CD4-positive, CD25-positive, alpha-beta regulatory T cell (primary cell): ENCODE measurements at regions not wholly inside any gene's neighbourhood (a gene's known extent, or its start where the extent isn't known, plus 50 kb on each side); places are given as distances from the start of the nearest gene placed in this dataset.

Experiments used
- ATAC-seq, 2 donors: fragments of 150-1000 bp; cut with Tn5 transposase; one replicate each; pipeline ENCODE4 v1.10.0; 2021; ENCODE audit warnings: low read depth in 2 of 2, moderate number of reproducible peaks in 2 of 2, moderate library complexity in 1 of 2
- DNase-seq, 3 donors: peaks; one replicate each; pipeline versions ENCODE4 v3.0.0 to v3.0.0-alpha.2; 2012 to 2022; ENCODE audit warnings: mixed read lengths in 1 of 3
- H3K27ac ChIP-seq: one replicate; pipeline ENCODE4 v1.7.0; 2013; ENCODE audit warnings: mild to moderate bottlenecking, low read length; ENCODE audit not compliant: insufficient read depth, poor library complexity, severe bottlenecking
- H3K27me3 ChIP-seq: one replicate; pipeline ENCODE4 v1.7.0; 2013; ENCODE audit warnings: low read length; ENCODE audit not compliant: control insufficient read depth, insufficient read depth
- H3K36me3 ChIP-seq: one replicate; pipeline ENCODE4 v1.7.0; 2013; ENCODE audit warnings: mild to moderate bottlenecking, low read length, moderate library complexity; ENCODE audit not compliant: control insufficient read depth, insufficient read depth
- H3K4me1 ChIP-seq: 2 replicates; pipeline ENCODE4 v1.7.0; 2013; ENCODE audit warnings: mild to moderate bottlenecking, low read length; ENCODE audit not compliant: insufficient read depth, control insufficient read depth, poor library complexity, severe bottlenecking
- H3K4me3 ChIP-seq: one replicate; pipeline ENCODE4 v1.7.0; 2013; ENCODE audit warnings: low read depth, mild to moderate bottlenecking, low read length, moderate library complexity
- H3K9me3 ChIP-seq, 2 experiments: 1 replicate in 1 of 2; 2 replicates in 1 of 2; pipeline ENCODE4 v1.7.0; 2013; ENCODE audit warnings: low read length in 2 of 2, mild to moderate bottlenecking in 1 of 2, moderate library complexity in 1 of 2; ENCODE audit not compliant: control insufficient read depth in 2 of 2
- H3K27ac Mint-ChIP-seq, 3 donors: one replicate each; pipeline ENCODE4 v1.8.0; 2020 to 2022; ENCODE audit warnings: mild to moderate bottlenecking in 3 of 3, mixed read lengths in 3 of 3, moderate library complexity in 2 of 3
- H3K27me3 Mint-ChIP-seq: one replicate; pipeline ENCODE4 v1.8.0; 2022; ENCODE audit warnings: mild to moderate bottlenecking, mixed read lengths
- H3K36me3 Mint-ChIP-seq: one replicate; pipeline ENCODE4 v1.8.0; 2020; ENCODE audit warnings: mixed read lengths
- H3K4me1 Mint-ChIP-seq, 4 donors: one replicate each; pipeline ENCODE4 v1.8.0; 2020 to 2022; ENCODE audit warnings: mixed read lengths in 4 of 4, mild to moderate bottlenecking in 1 of 4
- H3K4me3 Mint-ChIP-seq, 4 donors: one replicate each; pipeline ENCODE4 v1.8.0; 2020 to 2022; ENCODE audit warnings: mild to moderate bottlenecking in 4 of 4, mixed read lengths in 4 of 4, moderate library complexity in 3 of 4
- H3K9me3 Mint-ChIP-seq, 7 donors: one replicate each; pipeline ENCODE4 v1.8.0; 2020 to 2022; ENCODE audit warnings: mixed read lengths in 7 of 7, mild to moderate bottlenecking in 3 of 7, moderate library complexity in 2 of 7

DNA sequence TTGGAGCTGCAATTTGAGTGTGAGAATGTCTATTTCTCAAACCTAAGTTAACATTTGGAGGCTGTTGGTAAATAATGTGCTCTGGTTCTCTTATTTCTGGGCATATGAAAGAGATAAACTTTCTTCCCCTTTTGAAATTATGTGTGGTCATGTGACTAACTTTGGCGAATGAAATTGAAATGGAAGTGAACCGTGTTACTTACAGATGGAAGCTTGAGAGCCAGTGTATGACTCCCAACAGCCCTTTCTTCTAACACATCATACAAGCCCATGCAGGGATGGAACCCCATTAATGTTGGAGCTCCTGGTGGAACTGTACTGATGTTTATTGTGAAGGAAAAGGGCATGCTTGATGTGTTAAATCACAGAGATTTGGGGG is 725.8 kb downstream of the TSN start:
- H3K9me3 Mint-ChIP-seq: peaks cover 0 to 6% (median 3%) of the 10 kb centered on the region in 7 donors
- no peak for ATAC-seq
- no peaks in the 10 kb centered on the region for H3K9me3 ChIP-seq
- H3K4me1 ChIP-seq: no peaks in the 10 kb centered on the region
- no peak overlapping the region for H3K4me3 Mint-ChIP-seq
- no peaks in the 10 kb centered on the region for H3K36me3 ChIP-seq
- H3K27ac ChIP-seq: no peak overlapping the region
- no peak for DNase-seq
- no peaks in the 10 kb centered on the region for H3K4me1 Mint-ChIP-seq
- H3K4me3 ChIP-seq: no peak overlapping the region
- no peaks in the 10 kb centered on the region for H3K36me3 Mint-ChIP-seq
- H3K27me3 ChIP-seq: no peaks in the 10 kb centered on the region
- no peak overlapping the region for H3K27ac Mint-ChIP-seq
- no peaks in the 10 kb centered on the region for H3K27me3 Mint-ChIP-seq

DNA sequence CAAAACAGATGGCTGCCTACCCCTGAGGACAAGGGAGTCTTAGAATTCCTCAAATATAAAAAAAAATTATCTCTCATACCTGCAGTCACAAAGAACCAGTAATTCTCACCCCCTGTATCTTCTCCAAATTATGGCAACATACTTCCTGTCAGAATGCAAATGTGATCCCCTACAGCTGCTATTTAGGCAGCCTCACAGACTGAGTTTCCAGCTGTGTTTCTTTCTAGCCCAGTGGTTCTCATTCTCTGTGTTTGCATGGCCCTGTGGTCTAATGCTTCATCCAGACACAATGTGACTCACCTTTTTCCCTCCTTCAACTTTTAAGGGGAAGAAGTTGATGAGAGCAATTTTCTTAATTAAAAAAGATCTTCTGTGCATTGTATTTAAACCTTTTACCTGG is 726.3 kb downstream of the TSN start:
- no peak overlapping the region for H3K27ac Mint-ChIP-seq
- no peak for ATAC-seq
- H3K36me3 ChIP-seq: no peaks in the 10 kb centered on the region
- H3K27ac ChIP-seq: no peak overlapping the region
- no peak overlapping the region for H3K4me3 ChIP-seq
- no peaks in the 10 kb centered on the region for H3K27me3 Mint-ChIP-seq
- no peak for DNase-seq
- H3K4me1 ChIP-seq: no peaks in the 10 kb centered on the region
- H3K9me3 Mint-ChIP-seq: peaks cover 0 to 6% (median 2%) of the 10 kb centered on the region in 7 donors
- H3K27me3 ChIP-seq: no peaks in the 10 kb centered on the region
- H3K36me3 Mint-ChIP-seq: no peaks in the 10 kb centered on the region
- H3K4me3 Mint-ChIP-seq: no peak overlapping the region
- H3K4me1 Mint-ChIP-seq: no peaks in the 10 kb centered on the region
- no peaks in the 10 kb centered on the region for H3K9me3 ChIP-seq

DNA sequence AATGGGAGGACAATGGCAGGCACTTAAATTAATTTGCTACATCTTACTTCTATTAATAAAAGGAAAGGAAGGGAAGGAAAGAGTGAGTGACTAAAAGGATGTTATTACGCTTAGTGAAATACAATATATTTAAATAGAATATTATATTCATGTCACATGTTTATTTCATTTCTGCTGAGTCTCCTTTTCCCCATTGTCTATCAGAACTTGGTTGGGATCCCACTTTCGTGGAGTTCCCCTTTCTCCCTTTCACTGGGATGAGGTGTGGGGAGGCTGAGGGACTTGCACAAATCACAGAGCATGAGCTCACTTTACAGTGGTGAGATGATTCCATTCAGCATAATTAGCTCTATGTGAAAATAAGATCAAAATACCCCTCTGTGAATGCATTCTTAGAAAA is 730.6 kb downstream of the TSN start:
- H3K36me3 Mint-ChIP-seq: no peaks in the 10 kb centered on the region

DNA sequence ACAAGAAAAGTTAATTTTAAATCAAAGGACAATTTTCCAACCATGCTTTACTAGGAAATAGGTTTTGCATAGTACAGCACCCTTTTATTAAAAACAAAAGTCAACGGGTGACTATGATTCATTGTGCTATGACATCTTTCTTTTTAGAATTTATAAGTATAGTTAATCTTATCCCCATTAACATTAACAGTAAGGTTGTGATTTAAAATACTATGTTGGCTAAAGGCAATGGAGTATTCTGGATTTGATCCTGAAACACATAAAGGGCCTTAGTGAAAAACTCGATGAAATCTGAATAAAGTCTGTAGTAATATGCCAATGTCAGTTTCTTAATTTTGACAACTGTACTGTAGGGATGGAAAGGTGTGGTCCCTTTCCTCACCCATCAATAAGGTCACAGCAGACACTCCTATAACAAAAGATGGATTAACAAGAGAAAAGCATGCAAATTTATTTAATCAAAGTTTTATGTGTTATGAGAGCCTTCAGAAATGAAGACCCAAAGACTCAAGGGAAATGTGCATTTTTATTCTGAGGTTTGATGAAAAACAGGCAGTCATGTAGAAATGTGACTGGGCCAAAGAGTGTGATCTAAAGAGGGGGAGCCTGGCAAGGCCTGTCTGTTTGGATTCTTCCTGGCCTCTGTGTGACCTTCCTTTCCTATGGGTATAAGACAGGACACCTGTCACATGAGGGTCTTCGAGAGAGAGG is 731.4 kb downstream of the TSN start:
- no peaks in the 10 kb centered on the region for H3K27me3 Mint-ChIP-seq
- no peaks in the 10 kb centered on the region for H3K27me3 ChIP-seq
- ATAC-seq: no peak
- H3K4me1 ChIP-seq: no peaks in the 10 kb centered on the region
- H3K9me3 ChIP-seq: no peaks in the 10 kb centered on the region
- H3K27ac Mint-ChIP-seq: no peak overlapping the region
- H3K27ac ChIP-seq: no peak overlapping the region
- H3K4me1 Mint-ChIP-seq: no peaks in the 10 kb centered on the region
- H3K4me3 Mint-ChIP-seq: no peak overlapping the region
- peaks cover 0 to 7% (median 2%) of the 10 kb centered on the region in 7 donors for H3K9me3 Mint-ChIP-seq
- no peak for DNase-seq
- no peaks in the 10 kb centered on the region for H3K36me3 ChIP-seq
- no peaks in the 10 kb centered on the region for H3K36me3 Mint-ChIP-seq
- H3K4me3 ChIP-seq: no peak overlapping the region

More for the DNA sequence above, 730.6 kb downstream of the TSN start:
- Histone ChIP-seq H3K9me3 (no peaks in the 10 kb centered on the region), H3K4me1 (no peaks in the 10 kb centered on the region), H3K36me3 (no peaks in the 10 kb centered on the region), H3K4me3 (no peak overlapping the region), H3K27ac (no peak overlapping the region), H3K27me3 (no peaks in the 10 kb centered on the region)
- Mint-ChIP-seq H3K27me3 (no peaks in the 10 kb centered on the region), H3K27ac (no peak overlapping the region), H3K4me3 (no peak overlapping the region), H3K4me1 (no peaks in the 10 kb centered on the region), H3K9me3 (peaks cover 0 to 7% (median 2%) of the 10 kb centered on the region in 7 donors)
- DNase-seq: no peak
- ATAC-seq: no peak

DNA sequence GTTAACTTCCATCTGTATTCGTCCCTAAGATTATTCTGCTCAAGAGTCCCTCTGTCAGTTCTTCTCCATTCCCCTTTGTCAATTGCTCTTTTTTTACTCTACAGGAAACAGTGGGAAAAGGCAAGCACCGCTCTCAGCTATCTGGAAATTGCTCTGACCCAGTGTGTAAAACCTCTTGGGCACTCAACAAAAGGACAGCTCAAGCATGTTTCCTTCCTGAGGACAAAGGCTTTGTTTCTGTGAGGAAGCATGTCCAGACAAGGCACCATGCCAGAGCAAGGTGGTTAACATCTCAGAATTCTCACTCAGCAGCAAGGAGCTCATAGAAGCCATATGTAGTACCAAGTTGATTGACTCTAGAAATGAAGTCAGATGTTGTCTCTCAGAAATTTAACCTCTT is 735.6 kb downstream of the TSN start:
- H3K4me3 Mint-ChIP-seq: no peak overlapping the region
- Histone ChIP-seq H3K4me3 (no peak overlapping the region), H3K36me3 (no peaks in the 10 kb centered on the region), H3K4me1 (no peaks in the 10 kb centered on the region), H3K9me3 (no peaks in the 10 kb centered on the region), H3K27me3 (no peaks in the 10 kb centered on the region), H3K27ac (no peak overlapping the region)
- DNase-seq: no peak
- no peaks in the 10 kb centered on the region for H3K36me3 Mint-ChIP-seq
- H3K4me1 Mint-ChIP-seq: no peaks in the 10 kb centered on the region
- H3K27me3 Mint-ChIP-seq: no peaks in the 10 kb centered on the region
- peaks cover 0 to 9% (median 4%) of the 10 kb centered on the region in 7 donors for H3K9me3 Mint-ChIP-seq
- ATAC-seq: no peak
- H3K27ac Mint-ChIP-seq: peak overlapping the region in 1 of 3 donors; percentile 27

DNA sequence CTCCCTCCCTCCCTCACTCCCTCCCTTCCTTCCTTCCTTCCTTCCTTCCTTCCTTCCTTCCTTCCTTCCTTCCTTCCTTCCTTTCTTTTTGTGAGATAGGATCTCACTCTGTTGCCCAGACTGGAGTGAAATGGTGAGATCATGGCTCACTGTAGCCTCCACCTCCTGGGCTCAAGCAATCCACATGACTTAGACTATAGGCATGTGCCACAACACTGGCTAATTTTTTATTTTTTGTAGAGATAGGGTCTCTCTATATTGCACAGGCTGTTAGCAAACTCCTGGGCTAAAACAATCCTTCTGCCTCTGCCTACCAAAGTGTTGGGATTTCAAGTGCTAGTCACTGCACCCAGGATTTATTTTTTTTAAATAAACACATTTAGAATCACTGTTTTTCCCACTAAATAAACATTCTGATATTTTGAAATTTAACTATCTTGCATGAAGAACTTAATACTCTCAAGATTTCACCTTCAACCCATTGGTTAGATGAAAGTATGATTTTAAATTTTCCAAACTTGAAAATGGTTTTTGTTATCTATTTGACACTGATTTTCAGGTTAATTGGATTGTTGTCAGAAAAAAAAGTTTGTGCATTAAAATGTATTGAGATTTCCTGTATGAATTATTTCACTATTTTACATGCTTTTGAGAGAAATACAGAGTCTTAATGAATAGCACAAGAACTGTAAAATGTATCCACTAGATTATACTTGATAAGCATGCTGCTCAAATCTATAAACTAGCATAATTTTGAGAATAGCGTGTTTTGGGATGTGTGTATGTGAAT is 745.1 kb downstream of the TSN start:
- H3K36me3 ChIP-seq: no peaks in the 10 kb centered on the region
- Mint-ChIP-seq H3K27me3 (no peaks in the 10 kb centered on the region), H3K27ac (no peak overlapping the region), H3K36me3 (no peaks in the 10 kb centered on the region), H3K4me3 (no peak overlapping the region), H3K4me1 (no peaks in the 10 kb centered on the region), H3K9me3 (peaks cover 0 to 5% (median 3%) of the 10 kb centered on the region in 7 donors)
- DNase-seq (no peak), ATAC-seq (no peak)
- H3K27ac ChIP-seq: no peak overlapping the region
- H3K4me1 ChIP-seq: no peaks in the 10 kb centered on the region
- no peaks in the 10 kb centered on the region for H3K9me3 ChIP-seq
- no peak overlapping the region for H3K4me3 ChIP-seq
- no peaks in the 10 kb centered on the region for H3K27me3 ChIP-seq

DNA sequence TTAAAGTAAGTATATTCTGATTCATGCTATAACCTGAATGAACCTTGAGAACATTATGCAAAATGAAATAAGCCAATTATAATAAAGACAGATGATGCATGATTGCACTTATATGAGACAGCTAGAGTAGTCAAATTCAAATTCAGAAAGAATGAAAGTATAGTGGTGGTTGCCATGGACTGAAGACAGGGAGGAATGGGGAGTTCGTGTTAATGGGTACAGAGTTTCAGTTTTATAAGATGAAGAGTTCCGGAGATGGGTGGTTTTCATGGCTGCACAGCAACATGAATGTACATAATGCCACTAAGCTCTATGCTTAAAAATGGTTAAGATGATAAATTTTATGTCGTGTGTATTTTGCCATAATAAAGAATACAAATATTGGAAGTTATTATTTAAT is 751.2 kb downstream of the TSN start:
- Mint-ChIP-seq H3K4me1 (no peaks in the 10 kb centered on the region), H3K27me3 (no peaks in the 10 kb centered on the region), H3K36me3 (no peaks in the 10 kb centered on the region), H3K4me3 (no peak overlapping the region), H3K9me3 (peaks cover 0 to 8% (median under 1%) of the 10 kb centered on the region in 7 donors), H3K27ac (no peak overlapping the region)
- H3K36me3 ChIP-seq: no peaks in the 10 kb centered on the region
- no peak overlapping the region for H3K4me3 ChIP-seq
- no peak overlapping the region for H3K27ac ChIP-seq
- H3K4me1 ChIP-seq: no peaks in the 10 kb centered on the region
- ATAC-seq: no peak
- no peaks in the 10 kb centered on the region for H3K27me3 ChIP-seq
- no peaks in the 10 kb centered on the region for H3K9me3 ChIP-seq
- DNase-seq: no peak

DNA sequence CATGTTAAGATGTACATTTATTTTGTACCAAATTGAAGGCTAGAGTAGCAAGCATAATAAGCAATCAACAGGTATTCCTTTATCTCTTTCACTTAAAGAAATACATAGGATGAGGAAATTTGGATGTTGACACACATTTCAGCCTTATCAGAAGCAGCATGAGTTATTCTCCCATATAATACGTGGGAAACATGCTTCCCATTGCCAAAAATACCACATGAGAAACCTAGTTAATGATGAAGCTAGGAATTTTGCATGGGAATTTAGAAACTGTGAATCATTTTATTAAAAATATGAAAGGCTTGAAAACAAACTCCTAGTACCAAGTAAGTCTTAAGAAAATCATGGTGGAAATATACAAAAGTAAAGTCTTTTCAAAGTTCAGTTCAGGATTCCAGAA is 751.8 kb downstream of the TSN start:
- Mint-ChIP-seq H3K4me3 (no peak overlapping the region), H3K27ac (no peak overlapping the region), H3K9me3 (peaks cover 0 to 8% (median 2%) of the 10 kb centered on the region in 7 donors), H3K36me3 (no peaks in the 10 kb centered on the region), H3K27me3 (no peaks in the 10 kb centered on the region), H3K4me1 (no peaks in the 10 kb centered on the region)
- no peaks in the 10 kb centered on the region for H3K27me3 ChIP-seq
- no peak overlapping the region for H3K27ac ChIP-seq
- no peak overlapping the region for H3K4me3 ChIP-seq
- no peaks in the 10 kb centered on the region for H3K4me1 ChIP-seq
- no peaks in the 10 kb centered on the region for H3K9me3 ChIP-seq
- ATAC-seq: no peak
- no peak for DNase-seq
- H3K36me3 ChIP-seq: no peaks in the 10 kb centered on the region
